H9 (cell line): ENCODE measurements at regions not wholly inside any gene's neighbourhood (a gene's known extent, or its start where the extent isn't known, plus 50 kb on each side); places are given as distances from the start of the nearest gene placed in this dataset.

ENCODE experiments used
- DNase-seq: peaks from one replicate; pipeline ENCODE4 v3.0.0-alpha.2; 2017
- H2AFZ ChIP-seq: one replicate; pipeline ENCODE4 v1.6.1; 2013; ENCODE audit warnings: mild to moderate bottlenecking, low read length, control low read depth, moderate library complexity
- H2AK5ac ChIP-seq: 2 replicates; pipeline ENCODE4 v1.6.1; 2013; ENCODE audit warnings: low read length, control low read depth, mixed read lengths; ENCODE audit not compliant: insufficient read length
- H2BK120ac ChIP-seq: one replicate; pipeline ENCODE4 v1.6.1; 2013; ENCODE audit warnings: low read depth, mild to moderate bottlenecking, low read length, control low read depth, inconsistent platforms; ENCODE audit not compliant: poor library complexity, severe bottlenecking
- H2BK12ac ChIP-seq: 2 replicates; pipeline ENCODE4 v1.6.1; 2013; ENCODE audit warnings: low read length, control low read depth, mixed read lengths, low read depth; ENCODE audit not compliant: insufficient read length
- H2BK15ac ChIP-seq: 2 replicates; pipeline ENCODE4 v1.6.1; 2013; ENCODE audit warnings: low read depth, low read length, control low read depth
- H2BK20ac ChIP-seq: one replicate; pipeline ENCODE4 v1.6.1; 2013; ENCODE audit warnings: low read depth, mild to moderate bottlenecking, low read length, control low read depth, inconsistent platforms; ENCODE audit not compliant: poor library complexity, severe bottlenecking
- H2BK5ac ChIP-seq: 2 replicates; pipeline ENCODE4 v1.6.1; 2013; ENCODE audit warnings: low read length, control low read depth, mixed read lengths; ENCODE audit not compliant: insufficient read length
- H3K14ac ChIP-seq: 2 replicates; pipeline ENCODE4 v1.6.1; 2013; ENCODE audit warnings: low read length, control low read depth; ENCODE audit not compliant: insufficient read depth
- H3K18ac ChIP-seq: 2 replicates; pipeline ENCODE4 v1.6.1; 2013; ENCODE audit warnings: low read depth, mild to moderate bottlenecking, mixed read lengths, low read length, control low read depth; ENCODE audit not compliant: insufficient read length
- H3K23ac ChIP-seq: 2 replicates; pipeline ENCODE4 v1.6.1; 2013; ENCODE audit warnings: low read length, control low read depth, mixed read lengths, low read depth; ENCODE audit not compliant: insufficient read length
- H3K23me2 ChIP-seq: 2 replicates; pipeline ENCODE4 v1.6.1; 2013; ENCODE audit warnings: low read depth, mild to moderate bottlenecking, mixed read lengths, low read length, control low read depth; ENCODE audit not compliant: insufficient read length, poor library complexity, severe bottlenecking
- H3K27ac ChIP-seq: 2 replicates; pipeline ENCODE4 v1.5.1; 2013; ENCODE audit warnings: low read length, control low read depth, mixed read lengths, low read depth; ENCODE audit not compliant: insufficient read length
- H3K27me3 ChIP-seq: 2 replicates; pipeline ENCODE4 v1.6.1; 2013; ENCODE audit warnings: low read length, control low read depth, inconsistent platforms; ENCODE audit not compliant: insufficient read depth
- H3K4ac ChIP-seq: 2 replicates; pipeline ENCODE4 v1.6.1; 2013; ENCODE audit warnings: low read depth, mild to moderate bottlenecking, control low read depth, inconsistent platforms, low read length, moderate library complexity
- H3K4me1 ChIP-seq: 2 replicates; pipeline ENCODE4 v1.6.1; 2013; ENCODE audit warnings: low read length, control low read depth, inconsistent platforms; ENCODE audit not compliant: insufficient read depth
- H3K4me2 ChIP-seq: 2 replicates; pipeline ENCODE4 v1.6.1; 2013; ENCODE audit warnings: low read length, control low read depth, mixed read lengths; ENCODE audit not compliant: insufficient read length, insufficient read depth
- H3K56ac ChIP-seq: 2 replicates; pipeline ENCODE4 v1.6.1; 2013; ENCODE audit warnings: low read depth, mild to moderate bottlenecking, mixed read lengths, low read length, control low read depth; ENCODE audit not compliant: insufficient read length
- H3K79me1 ChIP-seq: 2 replicates; pipeline ENCODE4 v1.6.1; 2013; ENCODE audit warnings: low read depth, mild to moderate bottlenecking, moderate library complexity, low read length, control low read depth, inconsistent platforms; ENCODE audit not compliant: insufficient read depth, poor library complexity, severe bottlenecking
- H3K79me2 ChIP-seq: 2 replicates; pipeline ENCODE4 v1.6.1; 2013; ENCODE audit warnings: low read length, control low read depth, inconsistent platforms; ENCODE audit not compliant: insufficient read depth
- H3K9ac ChIP-seq: 2 replicates; pipeline ENCODE4 v1.6.1; 2013; ENCODE audit warnings: low read length, control low read depth, mixed read lengths; ENCODE audit not compliant: insufficient read length; ENCODE audit errors: extremely low read depth
- H3K9me3 ChIP-seq: one replicate; pipeline ENCODE4 v1.6.1; 2013; ENCODE audit warnings: low read depth, low read length, inconsistent platforms; ENCODE audit not compliant: control insufficient read depth
- H3T11ph ChIP-seq: one replicate; pipeline ENCODE4 v1.6.1; 2013; ENCODE audit warnings: mild to moderate bottlenecking, low read length, control low read depth, inconsistent platforms
- H4K20me1 ChIP-seq: one replicate; pipeline ENCODE4 v1.6.1; 2013; ENCODE audit not compliant: control insufficient read depth, insufficient read length, insufficient read depth
- H4K5ac ChIP-seq: 2 replicates; pipeline ENCODE4 v1.6.1; 2013; ENCODE audit warnings: low read depth, mild to moderate bottlenecking, mixed read lengths, low read length, control low read depth; ENCODE audit not compliant: insufficient read length
- H4K8ac ChIP-seq: replicated peaks from 2 replicates; pipeline ENCODE4 v1.6.1; 2013; ENCODE audit warnings: low read length, control low read depth, mixed read lengths, low read depth; ENCODE audit not compliant: insufficient read length
- H4K91ac ChIP-seq: 2 replicates; pipeline ENCODE4 v1.6.1; 2013; ENCODE audit warnings: low read depth, mild to moderate bottlenecking, moderate library complexity, mixed read lengths, low read length, control low read depth; ENCODE audit not compliant: insufficient read length
- H3K27ac Mint-ChIP-seq, 3 experiments: 2 replicates in 2 of 3; 3 replicates in 1 of 3; pipeline ENCODE4 v1.8.0; 2020 to 2021; ENCODE audit warnings: mixed read lengths in 3 of 3, mild to moderate bottlenecking in 1 of 3, moderate library complexity in 1 of 3
- H3K27me3 Mint-ChIP-seq: 2 replicates; pipeline ENCODE4 v1.8.0; 2021; ENCODE audit warnings: low read depth, mild to moderate bottlenecking, moderate library complexity, mixed read lengths
- H3K36me3 Mint-ChIP-seq, 3 experiments: 2 replicates in 2 of 3; 3 replicates in 1 of 3; pipeline ENCODE4 v1.8.0; 2020 to 2021; ENCODE audit warnings: low read depth in 3 of 3, mixed read lengths in 3 of 3; ENCODE audit not compliant: insufficient read depth in 1 of 3
- H3K4me1 Mint-ChIP-seq, 2 experiments: 2 replicates each; pipeline ENCODE4 v1.8.0; 2020; ENCODE audit warnings: mixed read lengths in 2 of 2
- H3K4me3 Mint-ChIP-seq, 2 experiments: 2 replicates in 1 of 2; 3 replicates in 1 of 2; pipeline ENCODE4 v1.8.0; 2020 to 2021; ENCODE audit warnings: mild to moderate bottlenecking in 2 of 2, mixed read lengths in 2 of 2, moderate library complexity in 1 of 2
- H3K9me3 Mint-ChIP-seq, 2 experiments: 2 replicates in 1 of 2; 3 replicates in 1 of 2; pipeline ENCODE4 v1.8.0; 2020; ENCODE audit warnings: mild to moderate bottlenecking in 2 of 2, mixed read lengths in 2 of 2, moderate library complexity in 1 of 2
- CTCF ChIP-seq: fragments of 200-600 bp; sonication (generic); conservative IDR thresholded peaks from 3 replicates; pipeline ENCODE4 v1.8.0; 2021; ENCODE audit warnings: antibody characterized with exemption, mild to moderate bottlenecking
- WGBS: extraction: QIAGEN DNeasy Blood & Tissue Kit; methylation state at CpG from one replicate; pipeline ENCODE4 v1.1.7; 2013; ENCODE audit warnings: missing lambda C conversion rate, low lambda C conversion rate, mixed read lengths; ENCODE audit not compliant: insufficient read length; ENCODE audit errors: extremely low coverage; 5-methylcytosine and 5-hydroxymethylcytosine counted together

GRCh38 chr1:82445827-82446226, 645.1 kb downstream of the ADGRL2 start:
- TF ChIP-seq CTCF: no peak
- H3K56ac ChIP-seq: no peak overlapping the region
- Mint-ChIP-seq H3K36me3 (no peaks in the 10 kb centered on the region), H3K4me3 (no peak overlapping the region), H3K27ac (no peak overlapping the region), H3K4me1 (peaks cover 0 to 7% of the 10 kb centered on the region in 2 experiments; a peak in 2 of 4 replicates), H3K9me3 (no peaks in the 10 kb centered on the region; a peak in 1 of 5 replicates), H3K27me3 (no peaks in the 10 kb centered on the region)
- no peaks in the 10 kb centered on the region for H3K4me1 ChIP-seq
- H3K27ac ChIP-seq: no peak overlapping the region
- no peak overlapping the region for H4K8ac ChIP-seq
- H2AK5ac ChIP-seq: no peak overlapping the region
- no peaks in the 10 kb centered on the region for H3K23me2 ChIP-seq
- no peak overlapping the region for H4K5ac ChIP-seq
- no peak overlapping the region for H2BK20ac ChIP-seq
- no peaks in the 10 kb centered on the region for H3K79me1 ChIP-seq
- no peak overlapping the region for H3K9ac ChIP-seq
- no peak overlapping the region for H2BK15ac ChIP-seq
- H2BK5ac ChIP-seq: no peak overlapping the region
- H3T11ph ChIP-seq: no peak overlapping the region
- H3K4me2 ChIP-seq: no peak overlapping the region
- H3K18ac ChIP-seq: no peak overlapping the region
- WGBS: no CpG with 5 or more reads among the region's 3 CpGs
- no peaks in the 10 kb centered on the region for H3K27me3 ChIP-seq
- H3K79me2 ChIP-seq: no peaks in the 10 kb centered on the region
- no peak overlapping the region for H4K91ac ChIP-seq
- H3K14ac ChIP-seq: no peak overlapping the region
- H2AFZ ChIP-seq: no peak overlapping the region
- no peaks in the 10 kb centered on the region for H3K9me3 ChIP-seq
- H2BK120ac ChIP-seq: no peak overlapping the region
- H2BK12ac ChIP-seq: no peak overlapping the region
- no peak overlapping the region for H3K4ac ChIP-seq
- no peaks in the 10 kb centered on the region for H4K20me1 ChIP-seq
- no peak overlapping the region for H3K23ac ChIP-seq
- no peak for DNase-seq
